ENCODE measurements at regions not wholly inside any gene's neighbourhood (a gene's known extent, or its start where the extent isn't known, plus 50 kb on each side); places are given as distances from the start of the nearest gene placed in this dataset.

DNA sequence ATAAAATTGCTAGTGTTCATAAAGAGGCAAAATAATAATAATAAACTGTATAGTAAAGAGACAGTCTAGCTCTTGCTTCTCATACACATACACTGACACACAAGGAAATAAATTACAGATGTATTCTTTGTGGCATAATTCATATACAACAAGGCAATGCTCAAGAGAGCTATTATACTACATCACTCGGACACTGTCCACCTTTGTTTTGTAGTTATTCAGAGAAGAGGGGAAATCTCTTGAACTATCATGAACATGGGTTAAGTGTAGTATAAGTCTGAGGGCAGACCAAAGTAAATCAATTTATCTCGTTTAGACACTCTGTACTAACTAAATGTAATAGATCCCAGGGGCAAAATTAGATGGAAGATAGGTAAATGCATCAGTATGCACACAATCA lies 72.7 kb upstream of the PHIP start:
- Histone ChIP-seq H3K9me3 (ENCODE audit: control insufficient read depth in 2 of 2, insufficient read depth in 1 of 2, low read depth in 1 of 2, low read length in 1 of 2) (no peaks in the 10 kb centered on the region), H3K4me3 (ENCODE audit: low read depth in 1 of 3, low read length in 3 of 3) (no peak overlapping the region), H3K27me3 (ENCODE audit: control insufficient read depth in 3 of 3, insufficient read depth in 3 of 3, low read length in 3 of 3) (no peaks in the 10 kb centered on the region), H3K4me1 (ENCODE audit: control insufficient read depth in 3 of 3, insufficient read depth in 2 of 3, low read depth in 1 of 3, low read length in 2 of 3) (no peaks in the 10 kb centered on the region), H3K27ac (ENCODE audit: low read depth in 1 of 3, low read length in 2 of 3) (no peak overlapping the region), H3K36me3 (ENCODE audit: control insufficient read depth in 3 of 3, insufficient read depth in 2 of 3, low read depth in 1 of 3, low read length in 3 of 3) (no peaks in the 10 kb centered on the region)
- WGBS, 3 donors = 69 to 73% (median 71%) methylated on average over 2 of the region's 2 CpGs
- DNase-seq = no peak
- no peak for FAIRE-seq

GRCh38 chr6:79149884-79150283 lies 71.8 kb upstream of the PHIP start:
- H3K4me3 ChIP-seq (ENCODE audit: low read depth in 1 of 3, low read length in 3 of 3) = no peak overlapping the region
- H3K9me3 ChIP-seq (ENCODE audit: control insufficient read depth in 2 of 2, insufficient read depth in 1 of 2, low read depth in 1 of 2, low read length in 1 of 2) = no peaks in the 10 kb centered on the region
- DNase-seq = no peak
- WGBS, 3 donors = 79 to 82% (median 81%) methylated on average over 2 of the region's 2 CpGs
- no peaks in the 10 kb centered on the region for H3K27me3 ChIP-seq (ENCODE audit: control insufficient read depth in 3 of 3, insufficient read depth in 3 of 3, low read length in 3 of 3)
- H3K4me1 ChIP-seq (ENCODE audit: control insufficient read depth in 3 of 3, insufficient read depth in 2 of 3, low read depth in 1 of 3, low read length in 2 of 3) = no peaks in the 10 kb centered on the region
- H3K27ac ChIP-seq (ENCODE audit: low read depth in 1 of 3, low read length in 2 of 3) = no peak overlapping the region
- no peaks in the 10 kb centered on the region for H3K36me3 ChIP-seq (ENCODE audit: control insufficient read depth in 3 of 3, insufficient read depth in 2 of 3, low read depth in 1 of 3, low read length in 3 of 3)
- FAIRE-seq = no peak

DNA sequence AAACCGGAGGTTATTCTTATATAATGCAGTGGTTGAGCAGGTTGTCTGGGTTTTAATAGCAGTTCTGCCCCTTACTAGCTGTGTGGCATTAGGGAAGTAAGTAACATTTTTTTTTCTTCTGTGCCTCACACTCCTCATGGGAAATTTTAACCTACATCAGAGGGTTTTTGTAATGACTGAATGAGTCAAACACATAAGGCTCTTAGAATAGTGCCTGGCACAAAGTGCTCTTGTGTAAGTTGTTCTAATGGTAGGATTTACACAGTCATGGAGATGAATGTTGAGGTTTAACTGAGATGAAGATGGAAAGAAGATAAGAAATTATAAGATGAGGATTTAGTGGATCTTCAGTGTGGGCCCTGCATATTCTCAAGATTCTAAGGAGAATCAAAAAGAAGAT lies 68.4 kb upstream of the PHIP start:
- no peaks in the 10 kb centered on the region for H3K27me3 ChIP-seq (ENCODE audit: control insufficient read depth in 3 of 3, insufficient read depth in 3 of 3, low read length in 3 of 3)
- H3K4me1 ChIP-seq (ENCODE audit: control insufficient read depth in 3 of 3, insufficient read depth in 2 of 3, low read depth in 1 of 3, low read length in 2 of 3) = no peaks in the 10 kb centered on the region
- H3K36me3 ChIP-seq (ENCODE audit: control insufficient read depth in 3 of 3, insufficient read depth in 2 of 3, low read depth in 1 of 3, low read length in 3 of 3) = no peaks in the 10 kb centered on the region
- H3K4me3 ChIP-seq (ENCODE audit: low read depth in 1 of 3, low read length in 3 of 3) = no peak overlapping the region
- H3K9me3 ChIP-seq (ENCODE audit: control insufficient read depth in 2 of 2, insufficient read depth in 1 of 2, low read depth in 1 of 2, low read length in 1 of 2) = no peaks in the 10 kb centered on the region
- FAIRE-seq (no peak), DNase-seq (no peak)
- H3K27ac ChIP-seq (ENCODE audit: low read depth in 1 of 3, low read length in 2 of 3) = no peak overlapping the region
- WGBS, 3 donors = 74 to 79% (median 78%) methylated on average over 1 of the region's 1 CpG

DNA sequence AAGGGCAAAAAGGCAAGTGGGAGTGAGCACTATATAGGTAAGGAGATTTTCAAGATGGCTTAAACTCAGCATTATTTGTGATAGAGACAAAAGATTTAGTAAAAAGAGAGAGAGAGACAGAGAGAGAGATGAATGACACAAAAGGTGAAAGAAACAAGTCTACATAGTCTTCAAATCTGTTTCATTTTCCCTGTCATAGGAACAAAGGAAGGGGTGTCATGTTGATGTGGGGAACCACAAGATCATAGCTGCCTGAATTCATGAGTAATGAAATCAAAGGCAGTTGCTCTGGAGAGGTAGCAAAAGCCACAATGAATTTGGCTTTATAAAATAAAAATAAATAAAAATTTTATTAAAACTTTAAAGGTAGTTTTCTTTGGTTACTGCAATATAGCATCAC lies 67.2 kb upstream of the PHIP start:
- H3K27ac ChIP-seq (ENCODE audit: low read depth in 1 of 3, low read length in 2 of 3) = no peak overlapping the region
- no peaks in the 10 kb centered on the region for H3K4me1 ChIP-seq (ENCODE audit: control insufficient read depth in 3 of 3, insufficient read depth in 2 of 3, low read depth in 1 of 3, low read length in 2 of 3)
- H3K36me3 ChIP-seq (ENCODE audit: control insufficient read depth in 3 of 3, insufficient read depth in 2 of 3, low read depth in 1 of 3, low read length in 3 of 3) = no peaks in the 10 kb centered on the region
- DNase-seq (no peak), FAIRE-seq (no peak)
- no peaks in the 10 kb centered on the region for H3K9me3 ChIP-seq (ENCODE audit: control insufficient read depth in 2 of 2, insufficient read depth in 1 of 2, low read depth in 1 of 2, low read length in 1 of 2)
- H3K27me3 ChIP-seq (ENCODE audit: control insufficient read depth in 3 of 3, insufficient read depth in 3 of 3, low read length in 3 of 3) = no peaks in the 10 kb centered on the region
- H3K4me3 ChIP-seq (ENCODE audit: low read depth in 1 of 3, low read length in 3 of 3) = no peak overlapping the region

DNA sequence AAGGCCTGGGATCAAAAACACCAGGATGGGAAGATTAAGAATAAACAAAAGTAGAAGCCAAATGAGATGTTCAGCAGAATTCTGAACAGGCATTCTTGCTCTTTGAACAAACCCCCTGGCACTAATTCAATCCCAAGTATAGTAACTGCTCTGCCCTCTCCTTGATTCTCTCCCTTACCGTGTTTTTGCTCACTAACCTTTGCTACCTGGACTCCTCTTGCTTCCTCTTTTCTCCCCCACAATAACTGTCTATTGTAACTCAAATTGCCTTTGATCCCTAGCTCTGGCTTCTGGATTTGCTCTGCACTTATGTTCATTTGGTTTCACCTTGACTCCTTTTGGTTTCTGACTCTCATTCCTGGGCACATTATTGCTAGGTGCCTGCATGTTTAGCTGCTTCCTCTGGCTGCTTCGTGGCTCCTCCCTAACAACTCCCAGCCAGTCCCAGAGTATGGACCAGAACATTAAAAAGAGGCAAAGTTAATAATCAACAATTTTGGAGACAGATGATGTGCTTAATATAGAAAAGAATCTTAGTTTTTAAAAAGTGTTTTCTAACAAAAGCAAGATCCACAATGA lies 65.4 kb upstream of the PHIP start:
- 19 to 39% (median 21%) methylated on average over 2 of the region's 2 CpGs for WGBS, 3 donors
- DNase-seq (peak in 1 of 2 donors; percentile 4), FAIRE-seq (no peak)
- Histone ChIP-seq H3K9me3 (ENCODE audit: control insufficient read depth in 2 of 2, insufficient read depth in 1 of 2, low read depth in 1 of 2, low read length in 1 of 2) (no peaks in the 10 kb centered on the region), H3K4me1 (ENCODE audit: control insufficient read depth in 3 of 3, insufficient read depth in 2 of 3, low read depth in 1 of 3, low read length in 2 of 3) (no peaks in the 10 kb centered on the region), H3K36me3 (ENCODE audit: control insufficient read depth in 3 of 3, insufficient read depth in 2 of 3, low read depth in 1 of 3, low read length in 3 of 3) (no peaks in the 10 kb centered on the region), H3K4me3 (ENCODE audit: low read depth in 1 of 3, low read length in 3 of 3) (no peak overlapping the region), H3K27me3 (ENCODE audit: control insufficient read depth in 3 of 3, insufficient read depth in 3 of 3, low read length in 3 of 3) (no peaks in the 10 kb centered on the region), H3K27ac (ENCODE audit: low read depth in 1 of 3, low read length in 2 of 3) (no peak overlapping the region)

DNA sequence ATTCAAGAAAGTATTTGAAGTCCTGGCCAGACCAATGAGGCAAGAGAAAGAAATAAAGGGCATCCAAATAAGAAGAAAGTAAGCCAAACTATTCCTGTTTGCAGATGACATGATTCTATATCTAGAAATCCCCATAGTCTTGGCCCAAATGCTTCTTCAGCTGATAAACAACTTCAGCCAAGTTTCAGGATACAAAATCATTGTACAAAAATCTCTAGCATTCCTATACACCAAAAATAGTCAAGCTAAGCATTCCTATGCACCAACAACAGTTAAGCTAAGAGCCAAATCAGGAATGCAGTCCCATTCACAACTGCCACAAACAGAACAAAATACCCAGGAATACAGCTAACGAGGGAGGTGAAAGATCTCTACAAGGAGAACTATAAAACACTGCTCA lies 60.1 kb upstream of the PHIP start:
- no peaks in the 10 kb centered on the region for H3K36me3 ChIP-seq (ENCODE audit: control insufficient read depth in 3 of 3, insufficient read depth in 2 of 3, low read depth in 1 of 3, low read length in 3 of 3)
- no peak overlapping the region for H3K27ac ChIP-seq (ENCODE audit: low read depth in 1 of 3, low read length in 2 of 3)
- H3K9me3 ChIP-seq (ENCODE audit: control insufficient read depth in 2 of 2, insufficient read depth in 1 of 2, low read depth in 1 of 2, low read length in 1 of 2) = peaks cover 0 to 15% of the 10 kb centered on the region in 2 donors
- H3K4me3 ChIP-seq (ENCODE audit: low read depth in 1 of 3, low read length in 3 of 3) = no peak overlapping the region
- WGBS, 3 donors = 66 to 80% (median 75%) methylated on average over 1 of the region's 1 CpG
- FAIRE-seq (no peak), DNase-seq (no peak)
- no peaks in the 10 kb centered on the region for H3K4me1 ChIP-seq (ENCODE audit: control insufficient read depth in 3 of 3, insufficient read depth in 2 of 3, low read depth in 1 of 3, low read length in 2 of 3)
- H3K27me3 ChIP-seq (ENCODE audit: control insufficient read depth in 3 of 3, insufficient read depth in 3 of 3, low read length in 3 of 3) = no peaks in the 10 kb centered on the region

DNA sequence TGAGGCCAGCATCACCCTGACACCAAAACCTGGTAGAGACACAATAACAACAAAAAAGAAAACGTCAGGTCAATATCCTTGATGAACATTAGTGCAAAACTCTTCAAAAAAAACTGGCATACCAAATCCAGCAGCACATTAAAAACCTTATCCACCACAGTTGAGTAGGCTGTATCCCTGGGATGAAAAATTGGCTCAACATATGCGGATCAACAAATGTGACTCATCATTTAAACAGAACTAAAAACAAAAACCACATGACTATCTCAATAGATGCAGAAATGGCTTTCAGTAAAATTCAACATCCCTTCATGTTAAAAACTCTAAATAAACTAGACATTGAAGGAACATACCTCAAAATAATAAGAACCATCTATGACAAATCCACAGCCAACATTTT lies 59.6 kb upstream of the PHIP start:
- no peak for DNase-seq
- H3K4me1 ChIP-seq (ENCODE audit: control insufficient read depth in 3 of 3, insufficient read depth in 2 of 3, low read depth in 1 of 3, low read length in 2 of 3) = no peaks in the 10 kb centered on the region
- H3K27me3 ChIP-seq (ENCODE audit: control insufficient read depth in 3 of 3, insufficient read depth in 3 of 3, low read length in 3 of 3) = no peaks in the 10 kb centered on the region
- FAIRE-seq = no peak
- no peaks in the 10 kb centered on the region for H3K36me3 ChIP-seq (ENCODE audit: control insufficient read depth in 3 of 3, insufficient read depth in 2 of 3, low read depth in 1 of 3, low read length in 3 of 3)
- H3K4me3 ChIP-seq (ENCODE audit: low read depth in 1 of 3, low read length in 3 of 3) = no peak overlapping the region
- WGBS, 3 donors = 51 to 80% (median 70%) methylated on average over 2 of the region's 2 CpGs
- H3K9me3 ChIP-seq (ENCODE audit: control insufficient read depth in 2 of 2, insufficient read depth in 1 of 2, low read depth in 1 of 2, low read length in 1 of 2) = peaks cover 0 to 15% of the 10 kb centered on the region in 2 donors
- no peak overlapping the region for H3K27ac ChIP-seq (ENCODE audit: low read depth in 1 of 3, low read length in 2 of 3)

GRCh38 chr6:79135973-79136470 lies 58.0 kb upstream of the PHIP start:
- H3K27me3 ChIP-seq (ENCODE audit: control insufficient read depth in 3 of 3, insufficient read depth in 3 of 3, low read length in 3 of 3) = no peaks in the 10 kb centered on the region
- DNase-seq (no peak), FAIRE-seq (no peak)
- H3K4me3 ChIP-seq (ENCODE audit: low read depth in 1 of 3, low read length in 3 of 3) = no peak overlapping the region
- no peak overlapping the region for H3K27ac ChIP-seq (ENCODE audit: low read depth in 1 of 3, low read length in 2 of 3)
- peaks cover 0 to 15% of the 10 kb centered on the region in 2 donors for H3K9me3 ChIP-seq (ENCODE audit: control insufficient read depth in 2 of 2, insufficient read depth in 1 of 2, low read depth in 1 of 2, low read length in 1 of 2)
- H3K36me3 ChIP-seq (ENCODE audit: control insufficient read depth in 3 of 3, insufficient read depth in 2 of 3, low read depth in 1 of 3, low read length in 3 of 3) = no peaks in the 10 kb centered on the region
- no peaks in the 10 kb centered on the region for H3K4me1 ChIP-seq (ENCODE audit: control insufficient read depth in 3 of 3, insufficient read depth in 2 of 3, low read depth in 1 of 3, low read length in 2 of 3)

DNA sequence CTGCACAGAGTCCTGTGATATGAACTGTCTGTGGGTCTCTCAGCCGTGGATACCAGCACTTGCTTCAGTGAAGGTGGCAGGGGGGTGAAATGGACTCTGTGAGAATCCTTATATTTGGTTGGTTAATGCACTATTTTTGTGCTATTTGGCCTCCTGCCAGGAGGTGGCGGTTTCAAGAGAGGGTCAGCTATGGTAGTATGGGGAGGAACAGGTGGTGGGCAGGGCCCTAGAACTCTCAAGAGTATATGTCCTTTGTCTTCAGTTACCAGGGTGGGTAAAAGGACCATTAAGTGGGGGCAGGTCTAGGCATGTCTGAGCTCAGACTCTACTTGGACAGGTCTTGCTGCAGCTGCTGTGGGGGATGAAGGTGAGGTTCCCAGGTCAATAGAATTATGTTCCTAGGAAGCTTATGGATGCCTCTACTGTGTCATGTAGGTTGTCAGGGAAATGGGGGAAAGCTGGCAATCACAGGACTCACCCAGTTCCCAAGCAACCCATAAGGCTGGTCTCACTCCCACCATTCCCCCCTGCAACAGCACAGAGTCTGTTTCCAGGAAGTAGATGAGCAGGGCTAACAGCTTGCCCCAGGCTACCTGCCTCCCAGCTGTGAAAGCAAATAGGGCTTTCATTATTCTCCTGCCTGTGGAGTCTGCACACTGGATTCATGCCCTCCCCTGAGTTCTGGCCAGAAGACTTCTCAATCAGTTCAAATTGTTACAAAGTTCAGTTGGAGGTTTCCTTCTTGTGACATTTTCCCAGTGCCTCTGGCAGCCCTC lies 56.8 kb upstream of the PHIP start:
- Histone ChIP-seq H3K27me3 (ENCODE audit: control insufficient read depth in 3 of 3, insufficient read depth in 3 of 3, low read length in 3 of 3) (no peaks in the 10 kb centered on the region), H3K4me1 (ENCODE audit: control insufficient read depth in 3 of 3, insufficient read depth in 2 of 3, low read depth in 1 of 3, low read length in 2 of 3) (no peaks in the 10 kb centered on the region), H3K9me3 (ENCODE audit: control insufficient read depth in 2 of 2, insufficient read depth in 1 of 2, low read depth in 1 of 2, low read length in 1 of 2) (peaks cover 0 to 15% of the 10 kb centered on the region in 2 donors), H3K27ac (ENCODE audit: low read depth in 1 of 3, low read length in 2 of 3) (no peak overlapping the region), H3K4me3 (ENCODE audit: low read depth in 1 of 3, low read length in 3 of 3) (no peak overlapping the region), H3K36me3 (ENCODE audit: control insufficient read depth in 3 of 3, insufficient read depth in 2 of 3, low read depth in 1 of 3, low read length in 3 of 3) (no peaks in the 10 kb centered on the region)
- DNase-seq (no peak), FAIRE-seq (no peak)
- WGBS, 3 donors = 66 to 78% (median 76%) methylated on average over 2 of the region's 2 CpGs
